DND-41 (cell line): ENCODE measurements at regions not wholly inside any gene's neighbourhood (a gene's known extent, or its start where the extent isn't known, plus 50 kb on each side); places are given as distances from the start of the nearest gene placed in this dataset.

Experiments used
- ATAC-seq: fragments of 200-7000 bp; cut with Tn5 transposase; 3 replicates; pipeline ENCODE4 v1.9.1; 2021; ENCODE audit warnings: low read depth; ENCODE audit not compliant: insufficient read depth
- DNase-seq: peaks from one replicate; pipeline ENCODE4 v3.0.0-alpha.2; 2020
- H2AFZ ChIP-seq: 2 replicates; pipeline ENCODE4 v1.6.0; 2012; ENCODE audit warnings: low read depth, low read length
- H3K27ac ChIP-seq: 2 replicates; pipeline ENCODE4 v1.5.1; 2012; ENCODE audit warnings: low read length, inconsistent platforms
- H3K27me3 ChIP-seq: fragments of 200-600 bp; sonication (generic); 2 replicates; pipeline ENCODE4 v1.6.0; 2012; ENCODE audit warnings: low read length, mild to moderate bottlenecking, inconsistent platforms; ENCODE audit not compliant: insufficient read depth, poor library complexity
- H3K36me3 ChIP-seq: 2 replicates; pipeline ENCODE4 v1.5.1; 2012; ENCODE audit warnings: low read length, inconsistent platforms; ENCODE audit not compliant: insufficient read depth
- H3K4me1 ChIP-seq: 2 replicates; pipeline ENCODE4 v1.5.1; 2012; ENCODE audit warnings: mild to moderate bottlenecking, low read length; ENCODE audit not compliant: insufficient read depth
- H3K4me2 ChIP-seq: 2 replicates; pipeline ENCODE4 v1.6.0; 2012; ENCODE audit warnings: mild to moderate bottlenecking, moderate library complexity, low read length, inconsistent platforms; ENCODE audit not compliant: insufficient read depth
- H3K4me3 ChIP-seq, 2 experiments: fragments of 200-600 bp in 1 of 2; shearing (Covaris generic) in 1 of 2; 2 replicates each; pipeline ENCODE4 v1.5.1; 2012 to 2016; ENCODE audit warnings: inconsistent platforms in 2 of 2, low read length in 2 of 2, mild to moderate bottlenecking in 2 of 2, low read depth in 1 of 2, moderate library complexity in 1 of 2
- H3K79me2 ChIP-seq: 2 replicates; pipeline ENCODE4 v1.6.0; 2012; ENCODE audit warnings: low read length, inconsistent platforms; ENCODE audit not compliant: insufficient read depth
- H3K9ac ChIP-seq: 2 replicates; pipeline ENCODE4 v1.6.0; 2012; ENCODE audit warnings: low read depth, mild to moderate bottlenecking, inconsistent platforms, low read length, moderate library complexity
- H3K9me3 ChIP-seq: 2 replicates; pipeline ENCODE4 v1.5.1; 2012; ENCODE audit warnings: low read length, moderate library complexity, mild to moderate bottlenecking, inconsistent platforms; ENCODE audit not compliant: insufficient read depth, severe bottlenecking
- H4K20me1 ChIP-seq: 2 replicates; pipeline ENCODE4 v1.6.0; 2012; ENCODE audit warnings: low read length; ENCODE audit not compliant: insufficient read depth
- CTCF ChIP-seq: IDR thresholded peaks from 2 replicates; pipeline ENCODE4 v1.5.1; 2012; ENCODE audit warnings: borderline replicate concordance, low read length, moderate library complexity, mild to moderate bottlenecking; ENCODE audit not compliant: poor library complexity, severe bottlenecking; ENCODE audit errors: extremely low read depth
- EZH2 ChIP-seq: IDR thresholded peaks from 3 replicates; pipeline ENCODE4 v1.6.1; 2012; ENCODE audit warnings: borderline replicate concordance, low read depth, mild to moderate bottlenecking, moderate library complexity, low read length, inconsistent platforms; ENCODE audit not compliant: severe bottlenecking

GRCh38 chr10:58982470-58983239 is 193.8 kb upstream of the PHYHIPL start:
- no peak overlapping the region for H3K4me2 ChIP-seq
- TF ChIP-seq CTCF (no peak), EZH2 (no peak)
- no peaks in the 10 kb centered on the region for H3K27me3 ChIP-seq
- H3K27ac ChIP-seq: no peak overlapping the region
- H2AFZ ChIP-seq: no peak overlapping the region
- no peak for ATAC-seq
- H3K9ac ChIP-seq: no peak overlapping the region
- H3K9me3 ChIP-seq: no peaks in the 10 kb centered on the region
- H4K20me1 ChIP-seq: no peaks in the 10 kb centered on the region
- H3K4me3 ChIP-seq: no peak overlapping the region
- no peaks in the 10 kb centered on the region for H3K79me2 ChIP-seq
- H3K36me3 ChIP-seq: no peaks in the 10 kb centered on the region
- DNase-seq: no peak
- H3K4me1 ChIP-seq: no peaks in the 10 kb centered on the region

GRCh38 chr10:58985216-58985615 is 191.2 kb upstream of the PHYHIPL start:
- no peaks in the 10 kb centered on the region for H4K20me1 ChIP-seq
- no peaks in the 10 kb centered on the region for H3K27me3 ChIP-seq
- DNase-seq (no peak), ATAC-seq (no peak)
- H3K36me3 ChIP-seq: no peaks in the 10 kb centered on the region
- no peak overlapping the region for H3K27ac ChIP-seq
- no peak overlapping the region for H3K4me2 ChIP-seq
- no peaks in the 10 kb centered on the region for H3K79me2 ChIP-seq
- H3K9me3 ChIP-seq: no peaks in the 10 kb centered on the region
- no peak overlapping the region for H3K9ac ChIP-seq
- no peaks in the 10 kb centered on the region for H3K4me1 ChIP-seq
- TF ChIP-seq EZH2 (no peak), CTCF (no peak)
- no peak overlapping the region for H2AFZ ChIP-seq
- H3K4me3 ChIP-seq: no peak overlapping the region

GRCh38 chr10:58989486-58990039 is 186.9 kb upstream of the PHYHIPL start:
- no peak overlapping the region for H3K4me2 ChIP-seq
- no peaks in the 10 kb centered on the region for H3K9me3 ChIP-seq
- no peak overlapping the region for H3K4me3 ChIP-seq
- H3K4me1 ChIP-seq: no peaks in the 10 kb centered on the region
- no peaks in the 10 kb centered on the region for H3K27me3 ChIP-seq
- H3K79me2 ChIP-seq: no peaks in the 10 kb centered on the region
- H4K20me1 ChIP-seq: no peaks in the 10 kb centered on the region
- no peak overlapping the region for H3K27ac ChIP-seq
- DNase-seq (no peak), ATAC-seq (no peak)
- H3K9ac ChIP-seq: no peak overlapping the region
- TF ChIP-seq EZH2: no peak
- TF ChIP-seq CTCF: no peak
- H2AFZ ChIP-seq: no peak overlapping the region
- no peaks in the 10 kb centered on the region for H3K36me3 ChIP-seq
